GM19035 (cell line): ENCODE measurements at regions not wholly inside any gene's neighbourhood (a gene's known extent, or its start where the extent isn't known, plus 50 kb on each side); places are given as distances from the start of the nearest gene placed in this dataset.

Experiments
- ATAC-seq: cut with Tn5 transposase; IDR thresholded peaks from one replicate; pipeline ENCODE4 v1.9.1; 2021; ENCODE audit not compliant: unreplicated experiment

DNA sequence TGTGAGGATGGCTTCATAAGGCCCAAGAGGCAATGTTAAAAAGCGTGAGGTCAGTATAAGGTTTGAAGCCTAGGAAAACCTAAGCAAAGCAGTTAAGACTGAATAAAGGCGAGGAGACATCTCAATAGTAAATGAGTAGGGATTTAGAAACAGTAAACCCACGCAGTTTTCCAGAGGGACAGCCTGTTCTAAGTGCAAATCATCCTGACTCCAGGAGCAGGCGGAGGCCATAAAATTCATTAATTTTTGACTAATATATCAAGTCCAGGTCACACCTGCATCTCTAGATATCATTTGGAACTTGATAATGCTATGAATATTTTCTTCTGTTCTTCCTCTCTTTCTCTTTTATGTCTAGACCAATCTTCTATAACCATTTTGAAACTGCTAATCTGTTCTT, 597.0 kb upstream of the RGS18 start:
- no peak for ATAC-seq

DNA sequence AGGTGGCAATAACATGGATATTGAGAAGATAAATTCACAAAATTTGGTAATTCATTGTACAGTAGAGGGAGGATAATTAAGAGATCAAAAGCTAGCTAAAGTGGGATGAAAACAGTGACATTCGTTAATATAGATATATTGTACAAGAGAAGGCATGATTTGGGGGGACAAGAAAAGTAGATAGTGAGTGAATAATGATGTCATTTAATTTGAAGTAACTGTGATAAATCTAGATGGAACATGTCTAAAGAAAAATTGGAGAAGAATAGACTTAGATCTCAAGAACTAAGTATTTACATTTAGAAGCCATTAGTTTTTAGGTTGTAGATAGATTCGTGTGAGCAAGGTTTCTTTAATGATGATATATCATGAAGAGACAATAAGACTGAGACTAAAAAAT, 594.0 kb upstream of the RGS18 start:
- no peak for ATAC-seq

GRCh38 chr1:191572479-191572878, 585.8 kb upstream of the RGS18 start:
- no peak for ATAC-seq

GRCh38 chr1:191575180-191575579, 583.1 kb upstream of the RGS18 start:
- no peak for ATAC-seq

- no peak for ATAC-seq
These were observed 582.5 kb upstream of the RGS18 start for GRCh38 chr1:191575746-191576145.

DNA sequence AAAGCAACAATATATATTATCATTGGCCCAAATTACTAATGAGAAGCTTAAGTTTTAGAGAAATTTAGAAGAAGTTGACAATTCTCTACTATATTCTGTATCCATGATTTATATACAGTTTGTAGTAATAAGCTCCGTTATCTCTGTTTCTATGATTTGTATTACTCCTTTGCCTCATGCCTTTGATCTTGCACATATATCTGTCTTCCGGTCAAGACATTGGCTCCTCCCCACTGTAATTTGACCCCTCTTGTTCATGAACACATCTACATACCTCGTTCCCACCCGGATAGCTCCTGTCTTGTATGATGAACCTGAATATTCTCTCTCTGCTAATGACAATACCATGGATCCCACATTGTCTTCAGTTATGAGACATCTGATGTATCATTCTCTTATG, 581.0 kb upstream of the RGS18 start:
- ATAC-seq, result no peak

DNA sequence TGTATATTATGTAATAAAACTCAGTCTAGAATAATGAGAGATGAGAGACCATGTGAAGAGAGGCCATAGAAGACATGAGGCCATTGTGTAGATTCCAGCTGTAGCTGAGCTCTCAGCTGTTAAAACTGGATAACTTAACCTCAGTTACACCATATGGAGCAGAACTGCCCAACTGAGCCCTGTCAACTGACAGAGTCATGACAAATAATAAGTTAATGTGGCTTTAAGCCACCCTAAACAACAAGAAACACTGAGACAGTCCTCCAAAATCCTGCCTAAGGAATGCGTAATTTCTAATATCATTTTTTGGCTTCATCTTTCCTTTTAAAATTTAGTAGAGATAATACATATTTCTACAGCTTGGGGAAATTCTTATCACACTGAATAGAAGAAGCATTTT, 580.0 kb upstream of the RGS18 start:
- no peak for ATAC-seq

DNA sequence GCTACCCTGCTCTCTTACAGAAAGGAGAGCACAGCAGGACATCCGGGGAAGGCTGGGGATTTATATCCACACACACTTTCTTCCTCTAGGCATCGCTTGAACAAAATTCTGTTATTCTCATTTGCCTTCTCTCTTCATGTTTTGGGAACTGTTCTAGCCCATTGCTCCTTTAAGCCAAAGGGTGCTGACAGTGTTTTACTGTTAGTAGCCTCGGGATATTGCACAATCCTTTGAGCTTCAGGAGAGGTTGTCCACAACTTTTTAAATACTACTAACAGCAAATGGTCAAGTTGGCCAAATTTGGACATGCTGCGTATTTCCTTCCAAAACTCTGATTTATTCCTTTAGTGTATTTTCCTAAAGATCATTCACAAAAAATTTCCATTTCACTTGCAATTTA, 579.2 kb upstream of the RGS18 start:
- ATAC-seq, result no peak

DNA sequence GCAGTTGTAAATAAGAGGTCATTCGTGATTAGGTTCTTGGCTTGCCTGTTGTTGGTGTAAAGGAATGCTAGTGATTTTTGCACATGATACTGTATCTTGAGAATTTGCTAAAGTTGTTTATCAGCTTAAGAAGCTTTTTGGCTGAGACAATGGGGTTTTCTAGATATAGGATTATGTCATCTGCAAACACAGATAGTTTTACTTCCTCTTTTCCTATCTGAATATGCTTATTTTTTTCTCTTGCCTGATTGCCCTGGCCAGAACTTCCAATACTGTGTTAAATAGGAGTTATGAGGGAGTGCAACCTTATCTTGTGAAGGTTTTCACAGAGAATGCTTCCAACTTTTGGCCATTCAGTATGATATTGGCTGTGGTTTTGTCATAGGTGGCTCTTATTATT, 576.1 kb upstream of the RGS18 start:
- ATAC-seq, result peak; percentile 74

DNA sequence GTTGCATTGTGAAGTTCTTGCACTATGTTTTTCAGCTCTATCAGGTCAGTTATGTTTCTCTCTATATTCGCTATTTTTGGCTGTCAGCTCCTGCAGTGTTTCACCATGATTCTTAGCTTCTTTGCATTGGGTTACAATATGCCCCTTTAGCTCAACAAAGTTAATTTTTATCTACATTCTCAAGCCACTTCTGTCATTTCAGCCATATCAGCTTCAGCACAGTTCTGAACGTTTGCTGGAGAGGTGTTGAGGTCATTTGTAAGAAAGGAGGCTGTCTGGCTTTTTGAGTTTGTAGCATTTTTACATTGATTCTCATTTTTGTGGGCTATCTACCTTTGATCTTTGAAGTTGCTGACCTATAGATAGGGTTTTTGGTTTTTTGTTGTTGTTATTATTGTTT, 573.2 kb upstream of the RGS18 start:
- no peak for ATAC-seq

DNA sequence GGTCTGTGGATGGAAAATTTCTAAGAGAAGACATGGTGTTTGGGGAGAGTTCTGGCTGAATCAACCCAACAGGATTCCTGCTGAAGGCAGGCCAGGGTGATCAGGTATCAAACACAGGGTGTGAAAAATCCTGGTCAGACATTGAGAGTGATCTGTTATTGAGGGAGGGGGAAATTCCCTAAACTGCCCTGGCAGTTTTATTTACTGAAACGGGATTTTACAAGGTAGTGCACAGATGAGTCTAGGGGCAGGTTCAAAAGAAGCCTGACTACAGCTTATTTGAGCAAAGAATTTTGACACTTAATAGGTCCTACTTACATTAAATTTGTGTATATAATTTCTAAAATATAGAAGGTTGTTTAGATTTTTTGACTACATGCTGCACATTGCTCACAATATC, 569.4 kb upstream of the RGS18 start:
- no peak for ATAC-seq

DNA sequence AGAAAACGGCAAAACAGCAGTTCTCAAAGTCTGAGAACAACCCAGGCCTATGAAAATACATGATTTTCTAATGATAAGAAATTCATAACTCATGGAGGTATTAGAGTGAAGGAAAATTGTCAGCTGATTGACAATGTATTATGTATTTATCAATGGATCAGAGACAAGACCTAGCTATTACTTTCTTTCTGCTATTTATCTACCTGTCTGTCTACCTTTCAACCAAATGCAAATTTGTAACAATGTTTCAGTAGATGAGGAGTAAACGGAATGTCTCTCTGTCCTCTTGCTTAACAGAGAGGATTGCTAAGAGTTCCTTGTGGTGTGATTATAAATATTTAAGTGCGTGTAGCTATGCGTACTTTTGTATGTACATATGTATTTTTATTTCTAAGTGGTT, 568.7 kb upstream of the RGS18 start:
- ATAC-seq, result no peak

GRCh38 chr1:191590578-191590977, 567.7 kb upstream of the RGS18 start:
- no peak for ATAC-seq

- ATAC-seq, result no peak
These were observed 566.2 kb upstream of the RGS18 start for GRCh38 chr1:191592039-191592438.

- no peak for ATAC-seq
These were observed 565.4 kb upstream of the RGS18 start for GRCh38 chr1:191592907-191593306.

DNA sequence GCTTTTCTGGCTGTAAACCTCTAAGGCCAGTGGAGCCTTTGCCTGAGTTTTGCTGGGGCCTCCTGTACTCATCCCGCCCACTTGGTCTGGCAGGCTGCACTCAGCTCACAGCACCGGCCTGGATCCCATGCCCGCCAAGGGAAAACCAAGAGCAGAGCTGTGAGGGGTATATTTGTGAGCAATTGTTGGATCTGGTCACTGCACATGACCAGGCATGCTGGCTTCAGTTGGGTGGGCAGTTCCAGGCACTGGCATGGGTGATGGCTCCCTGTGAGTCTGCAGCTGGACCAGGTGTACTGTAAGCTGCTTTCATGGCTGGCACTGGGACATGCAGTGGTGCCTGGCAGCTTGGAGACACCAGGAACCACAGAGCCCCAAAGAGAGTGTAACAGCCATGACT, 563.1 kb upstream of the RGS18 start:
- ATAC-seq, result no peak

- no peak for ATAC-seq
These were observed 549.9 kb upstream of the RGS18 start for GRCh38 chr1:191608367-191608766.

GRCh38 chr1:191609305-191609704, 549.0 kb upstream of the RGS18 start:
- ATAC-seq, result no peak

DNA sequence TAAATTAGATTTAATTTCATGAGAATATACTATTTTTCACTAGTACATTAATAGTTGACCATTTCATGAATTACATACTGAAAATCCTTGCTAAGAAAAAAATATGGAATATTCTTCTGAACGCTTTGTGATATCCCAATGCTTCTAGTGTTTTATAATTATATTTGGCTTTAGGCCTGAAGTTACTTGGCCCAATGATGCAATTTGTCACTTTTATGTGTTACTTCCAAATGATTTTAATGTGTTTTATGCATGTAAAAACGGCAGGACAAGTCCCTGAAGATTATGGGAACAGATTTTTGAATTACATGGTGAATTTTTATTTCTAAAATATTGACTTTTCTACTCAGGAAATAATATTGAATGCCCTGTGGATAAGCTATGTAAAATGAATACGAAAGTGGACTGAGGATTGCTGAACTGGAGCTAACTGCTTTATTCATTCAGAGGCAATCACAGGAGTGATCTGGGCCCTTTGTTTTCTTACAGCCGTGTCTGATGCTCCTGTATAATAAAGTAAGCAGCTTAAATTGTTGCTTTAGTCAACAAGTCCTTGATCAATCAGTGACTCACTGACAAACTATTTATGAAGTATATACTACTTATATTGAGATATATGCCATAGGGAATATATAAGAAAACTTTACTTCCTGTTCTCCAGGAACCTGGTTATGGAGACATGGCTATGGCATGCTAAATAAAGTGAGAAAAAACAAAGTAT, 543.0 kb upstream of the RGS18 start:
- ATAC-seq, result no peak

DNA sequence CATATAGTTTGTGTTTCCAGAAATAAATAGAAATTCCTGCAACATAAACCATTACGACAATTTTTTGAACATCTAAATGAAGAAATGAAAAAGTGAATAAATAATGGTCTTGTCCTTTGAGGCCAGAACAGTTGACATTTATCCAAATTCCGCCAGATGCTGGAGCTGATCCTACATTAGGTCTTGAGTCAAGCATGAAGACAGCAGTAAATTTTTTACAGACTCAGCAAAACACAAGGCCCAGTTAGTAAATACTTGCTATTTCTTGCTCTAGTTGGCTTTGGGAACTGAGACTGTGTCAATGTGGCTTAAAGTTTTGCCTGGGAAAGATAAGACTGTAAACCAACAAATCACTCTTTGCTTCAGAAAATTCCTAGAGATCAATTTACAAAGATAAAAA, 540.1 kb upstream of the RGS18 start:
- ATAC-seq, result no peak

GRCh38 chr1:191620883-191621282, 537.4 kb upstream of the RGS18 start:
- no peak for ATAC-seq

DNA sequence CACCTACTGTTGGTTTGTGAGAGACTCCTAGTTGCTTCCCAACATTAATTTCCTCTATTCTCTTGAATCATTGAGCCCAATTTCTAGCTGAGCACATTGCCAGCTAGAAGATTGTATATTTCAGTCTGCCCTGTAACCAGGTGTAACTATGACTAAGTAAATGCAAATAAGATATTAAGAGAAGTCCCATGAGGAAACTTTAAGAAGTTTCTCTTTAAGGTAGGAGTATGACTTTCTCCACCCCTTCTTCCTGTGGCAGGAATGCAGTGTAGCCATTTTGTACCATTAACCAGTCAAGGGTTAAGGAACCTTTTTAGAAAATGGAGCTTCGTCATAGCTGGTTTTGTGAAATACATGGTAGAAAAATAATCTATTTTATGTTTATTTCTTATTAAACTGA, 534.2 kb upstream of the RGS18 start:
- ATAC-seq, result no peak

DNA sequence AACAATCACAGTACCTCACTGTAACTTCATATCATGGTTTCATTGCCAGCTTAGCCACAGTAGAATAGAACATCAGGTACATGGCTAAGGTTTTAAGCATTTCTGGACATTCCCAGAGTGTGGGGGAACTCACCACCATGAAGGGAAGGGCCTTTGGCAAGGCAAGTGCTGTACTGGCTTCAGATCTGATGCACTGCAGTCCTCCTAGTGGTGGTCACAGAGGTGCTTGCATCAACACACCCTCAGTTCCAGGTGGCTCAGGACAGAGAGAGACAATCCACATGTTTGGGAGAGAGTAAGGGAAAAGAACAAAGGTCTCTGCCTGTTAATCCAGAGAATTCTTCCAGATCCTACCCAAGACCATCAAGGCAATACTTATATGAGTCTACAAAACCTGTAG, 528.4 kb upstream of the RGS18 start:
- no peak for ATAC-seq
